PC-3 (cell line): ENCODE measurements at regions not wholly inside any gene's neighbourhood (a gene's known extent, or its start where the extent isn't known, plus 50 kb on each side); places are given as distances from the start of the nearest gene placed in this dataset.

ENCODE experiments used
- ATAC-seq: fragments of 200-7000 bp; cut with Tn5 transposase; 2 replicates; pipeline ENCODE4 v1.9.1; 2020; ENCODE audit warnings: mild to moderate bottlenecking, moderate library complexity
- BruUV-seq: library from RNA; stranded (reverse); fragments of 400-500 nt; replicated peaks from 2 replicates; lab custom pipeline; 2021; lab: Mats Ljungman, UMichigan
- CTCF ChIA-PET: fragments of 300-600 bp; sonication (Branson Sonifier 250); formaldehyde crosslinking; loops from one replicate; lab custom pipeline; 2022; ENCODE audit warnings: antibody characterized with exemption; lab: Charles Lee
- POLR2A ChIA-PET: fragments of 300-600 bp; sonication (Branson Sonifier 250); formaldehyde crosslinking; loops from one replicate; lab custom pipeline; 2022; ENCODE audit warnings: antibody characterized with exemption; ENCODE audit not compliant: unreplicated experiment; lab: Charles Lee
- DNase-seq: peaks from one replicate; pipeline ENCODE4 v3.0.0-alpha.2; 2015
- H2AFZ ChIP-seq: fragments of 300-600 bp; sonication (generic); 2 replicates; pipeline ENCODE4 v1.6.0; 2016; ENCODE audit warnings: antibody characterized with exemption, low read length
- H3F3A ChIP-seq: fragments of 300-600 bp; sonication (generic); one replicate; pipeline ENCODE4 v1.6.0; 2017; ENCODE audit warnings: antibody characterized with exemption, low read length, control low read depth, mild to moderate bottlenecking; ENCODE audit not compliant: unreplicated experiment
- H3K27ac ChIP-seq: fragments of 300-600 bp; sonication (generic); 2 replicates; pipeline ENCODE4 v1.5.1; 2016; ENCODE audit warnings: mild to moderate bottlenecking, low read length
- H3K27me3 ChIP-seq: fragments of 300-600 bp; sonication (generic); 2 replicates; pipeline ENCODE4 v1.6.1; 2016; ENCODE audit warnings: low read length, mixed read lengths
- H3K36me3 ChIP-seq: fragments of 300-600 bp; sonication (generic); 2 replicates; pipeline ENCODE4 v1.6.1; 2016; ENCODE audit warnings: low read depth, mixed run types, low read length, mixed read lengths
- H3K4me1 ChIP-seq: fragments of 300-600 bp; sonication (generic); 2 replicates; pipeline ENCODE4 v1.5.1; 2016; ENCODE audit warnings: low read length; ENCODE audit not compliant: insufficient read depth
- H3K4me2 ChIP-seq: fragments of 300-600 bp; sonication (generic); 2 replicates; pipeline ENCODE4 v1.6.0; 2016; ENCODE audit warnings: low read length
- H3K4me3 ChIP-seq: fragments of 300-600 bp; sonication (generic); 2 replicates; pipeline ENCODE4 v1.5.1; 2016; ENCODE audit warnings: mild to moderate bottlenecking, low read length, mixed read lengths
- H3K79me2 ChIP-seq: fragments of 300-600 bp; sonication (generic); 2 replicates; pipeline ENCODE4 v1.6.1; 2017; ENCODE audit warnings: low read length, mixed read lengths
- H3K9ac ChIP-seq: fragments of 300-600 bp; sonication (generic); 2 replicates; pipeline ENCODE4 v1.6.0; 2016; ENCODE audit warnings: mild to moderate bottlenecking, low read length
- H3K9me2 ChIP-seq: fragments of 300-600 bp; sonication (generic); replicated peaks from 2 replicates; pipeline ENCODE4 v1.6.1; 2016; ENCODE audit warnings: mixed run types, low read length, mixed read lengths
- H3K9me3 ChIP-seq: fragments of 300-600 bp; sonication (generic); 2 replicates; pipeline ENCODE4 v1.6.1; 2016; ENCODE audit warnings: low read length, mixed read lengths
- H4K20me1 ChIP-seq: fragments of 300-600 bp; sonication (generic); 2 replicates; pipeline ENCODE4 v1.6.1; 2016; ENCODE audit warnings: low read length, mixed read lengths
- EZH2 ChIP-seq: fragments of 300-600 bp; sonication (generic); IDR thresholded peaks from one replicate; pipeline ENCODE4 v1.6.1; 2017; ENCODE audit warnings: antibody characterized with exemption, mild to moderate bottlenecking, low read length; ENCODE audit not compliant: unreplicated experiment
- EZH2phosphoT487 ChIP-seq: fragments of 300-600 bp; sonication (generic); IDR thresholded peaks from 2 replicates; pipeline ENCODE4 v1.6.1; 2018; ENCODE audit warnings: mild to moderate bottlenecking, antibody characterized with exemption, low read length, borderline replicate concordance
- intact Hi-C: fragments of 100-400 bp; cut with micrococcal nuclease; formaldehyde crosslinking; loops from 2 replicates; pipeline ENCODE4 v1.9.0; 2023
- TF ChIP-seq, protein P1 (sequence below): fragments of 300-600 bp; sonication (generic); conservative IDR thresholded peaks from 2 replicates; pipeline ENCODE4 v1.5.1; 2017; ENCODE audit warnings: antibody characterized with exemption, low read depth, mild to moderate bottlenecking, low read length

DNA sequence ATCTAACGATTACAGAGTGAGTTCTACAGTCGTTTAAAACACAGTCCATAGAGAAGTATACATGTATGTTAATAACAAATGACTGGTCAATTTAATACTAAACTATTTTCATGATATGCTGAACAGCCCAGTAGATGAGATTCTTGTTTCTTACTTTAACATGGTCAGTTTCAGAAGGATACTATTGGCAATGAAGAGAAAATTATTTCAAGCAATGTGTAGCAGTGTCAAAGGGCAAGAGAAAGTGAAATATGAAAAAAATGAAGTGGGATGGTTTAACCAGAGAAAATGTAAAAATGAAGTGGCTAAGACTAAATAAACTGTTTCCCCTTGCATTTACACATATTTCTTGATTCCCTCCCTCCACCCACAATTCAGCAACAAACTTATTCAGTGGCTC is 192.1 kb upstream of the TTC14 start:
- Histone ChIP-seq H3K9me3 (no peaks in the 10 kb centered on the region), H3K36me3 (no peaks in the 10 kb centered on the region), H3K27me3 (no peaks in the 10 kb centered on the region), H3K9ac (peak overlapping the region; percentile 69), H3K27ac (peak overlapping the region; percentile 93), H4K20me1 (no peaks in the 10 kb centered on the region), H2AFZ (peak overlapping the region; percentile 56), H3K79me2 (no peaks in the 10 kb centered on the region), H3F3A (peaks cover 11% of the 10 kb centered on the region), H3K4me1 (peaks cover 43% of the 10 kb centered on the region), H3K4me3 (no peak overlapping the region), H3K9me2 (no peaks in the 10 kb centered on the region), H3K4me2 (peak overlapping the region; percentile 75)
- ATAC-seq (no peak), DNase-seq (no peak)
- CTCF ChIA-PET = no interaction called here
- intact Hi-C loops = loop anchor here (2.0 kb wide), 3 partner anchors 27 to 157 kb away; no protein-coding TSS in a partner anchor
- TF ChIP-seq, protein P1, sequence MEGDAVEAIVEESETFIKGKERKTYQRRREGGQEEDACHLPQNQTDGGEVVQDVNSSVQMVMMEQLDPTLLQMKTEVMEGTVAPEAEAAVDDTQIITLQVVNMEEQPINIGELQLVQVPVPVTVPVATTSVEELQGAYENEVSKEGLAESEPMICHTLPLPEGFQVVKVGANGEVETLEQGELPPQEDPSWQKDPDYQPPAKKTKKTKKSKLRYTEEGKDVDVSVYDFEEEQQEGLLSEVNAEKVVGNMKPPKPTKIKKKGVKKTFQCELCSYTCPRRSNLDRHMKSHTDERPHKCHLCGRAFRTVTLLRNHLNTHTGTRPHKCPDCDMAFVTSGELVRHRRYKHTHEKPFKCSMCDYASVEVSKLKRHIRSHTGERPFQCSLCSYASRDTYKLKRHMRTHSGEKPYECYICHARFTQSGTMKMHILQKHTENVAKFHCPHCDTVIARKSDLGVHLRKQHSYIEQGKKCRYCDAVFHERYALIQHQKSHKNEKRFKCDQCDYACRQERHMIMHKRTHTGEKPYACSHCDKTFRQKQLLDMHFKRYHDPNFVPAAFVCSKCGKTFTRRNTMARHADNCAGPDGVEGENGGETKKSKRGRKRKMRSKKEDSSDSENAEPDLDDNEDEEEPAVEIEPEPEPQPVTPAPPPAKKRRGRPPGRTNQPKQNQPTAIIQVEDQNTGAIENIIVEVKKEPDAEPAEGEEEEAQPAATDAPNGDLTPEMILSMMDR = no peak
- TF ChIP-seq EZH2 (no peak), EZH2phosphoT487 (no peak)
- POLR2A ChIA-PET = no interaction called here
- BruUV-seq = no TSS peak

DNA sequence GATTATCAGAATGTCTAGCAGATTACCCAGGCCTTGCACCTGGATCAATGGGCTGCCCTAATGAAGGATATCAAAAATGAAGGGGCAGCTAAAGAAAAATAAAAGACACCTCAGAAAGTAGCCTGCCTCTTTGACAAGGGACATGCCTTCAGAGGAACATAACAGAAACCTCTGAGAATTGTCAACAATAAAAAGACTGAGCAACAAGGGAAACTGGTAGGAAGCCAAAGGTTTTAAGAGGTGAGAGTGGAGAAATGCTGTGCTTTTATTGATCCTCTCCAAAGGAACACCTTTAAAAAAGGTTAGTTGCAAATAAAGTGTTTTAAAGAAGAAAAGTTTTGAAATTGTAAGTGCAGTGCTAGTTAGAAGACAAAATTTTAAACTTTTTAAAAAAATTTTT is 187.8 kb upstream of the TTC14 start:
- BruUV-seq = no TSS peak
- peak; percentile 41 for ATAC-seq
- Histone ChIP-seq H3K4me2 (peak overlapping the region; percentile 26; the same call in 1 of the 2 replicates), H3K27ac (peak overlapping the region; percentile 62), H3K27me3 (no peaks in the 10 kb centered on the region), H3K9me2 (no peaks in the 10 kb centered on the region), H3K4me1 (peaks cover 63% of the 10 kb centered on the region), H3K36me3 (no peaks in the 10 kb centered on the region), H2AFZ (no peak overlapping the region), H3K9ac (peak overlapping the region; percentile 3), H3K9me3 (no peaks in the 10 kb centered on the region), H3K79me2 (no peaks in the 10 kb centered on the region), H3K4me3 (no peak overlapping the region), H4K20me1 (no peaks in the 10 kb centered on the region), H3F3A (peaks cover 5% of the 10 kb centered on the region)
- peak; percentile 70 for DNase-seq
- TF ChIP-seq EZH2phosphoT487 (no peak), EZH2 (no peak)
- TF ChIP-seq, protein P1 = no peak
- ChIA-PET CTCF (no interaction called here), POLR2A (interaction anchor here (0.6 kb wide), 1 partner anchor 15 kb away, joined by 4 read pairs; no protein-coding TSS in a partner anchor)
- intact Hi-C loops = loop anchor here (2.0 kb wide), 1 partner anchor 99 kb away; no protein-coding TSS in a partner anchor

- ATAC-seq (peak; percentile 63), DNase-seq (peak; percentile 86)
- intact Hi-C loops = no loop called here
- Histone ChIP-seq H2AFZ (peak overlapping the region; percentile 3; the same call in 1 of the 2 replicates), H3K79me2 (no peaks in the 10 kb centered on the region), H3K27ac (peak overlapping the region; percentile 87), H4K20me1 (no peaks in the 10 kb centered on the region), H3K9me2 (no peaks in the 10 kb centered on the region), H3K36me3 (no peaks in the 10 kb centered on the region), H3K4me2 (peak overlapping the region; percentile 34), H3K4me1 (peaks cover 66% of the 10 kb centered on the region), H3K9me3 (no peaks in the 10 kb centered on the region), H3K9ac (peak overlapping the region; percentile 50), H3K27me3 (no peaks in the 10 kb centered on the region), H3K4me3 (no peak overlapping the region), H3F3A (peaks cover 10% of the 10 kb centered on the region)
- ChIA-PET POLR2A (interaction anchor here (0.6 kb wide), 1 partner anchor 694 kb away, joined by 16 read pairs; no protein-coding TSS in a partner anchor), CTCF (no interaction called here)
- TF ChIP-seq EZH2phosphoT487 (no peak), EZH2 (no peak)
- TF ChIP-seq, protein P1 = no peak
- BruUV-seq = no TSS peak
Measured at GRCh38 chr3:180416111-180416594, 185.8 kb upstream of the TTC14 start.
